Activated naive CD4-positive, alpha-beta T cell treated with anti-CD3 and anti-CD28 coated beads, Interleukin-2, amount 50 U/mL, for 16 hours (primary cell): ENCODE measurements at regions not wholly inside any gene's neighbourhood (a gene's known extent, or its start where the extent isn't known, plus 50 kb on each side); places are given as distances from the start of the nearest gene placed in this dataset.

Experiments used
- DNase-seq: peaks from one replicate; pipeline ENCODE4 v3.0.0-alpha.2; 2020

DNA sequence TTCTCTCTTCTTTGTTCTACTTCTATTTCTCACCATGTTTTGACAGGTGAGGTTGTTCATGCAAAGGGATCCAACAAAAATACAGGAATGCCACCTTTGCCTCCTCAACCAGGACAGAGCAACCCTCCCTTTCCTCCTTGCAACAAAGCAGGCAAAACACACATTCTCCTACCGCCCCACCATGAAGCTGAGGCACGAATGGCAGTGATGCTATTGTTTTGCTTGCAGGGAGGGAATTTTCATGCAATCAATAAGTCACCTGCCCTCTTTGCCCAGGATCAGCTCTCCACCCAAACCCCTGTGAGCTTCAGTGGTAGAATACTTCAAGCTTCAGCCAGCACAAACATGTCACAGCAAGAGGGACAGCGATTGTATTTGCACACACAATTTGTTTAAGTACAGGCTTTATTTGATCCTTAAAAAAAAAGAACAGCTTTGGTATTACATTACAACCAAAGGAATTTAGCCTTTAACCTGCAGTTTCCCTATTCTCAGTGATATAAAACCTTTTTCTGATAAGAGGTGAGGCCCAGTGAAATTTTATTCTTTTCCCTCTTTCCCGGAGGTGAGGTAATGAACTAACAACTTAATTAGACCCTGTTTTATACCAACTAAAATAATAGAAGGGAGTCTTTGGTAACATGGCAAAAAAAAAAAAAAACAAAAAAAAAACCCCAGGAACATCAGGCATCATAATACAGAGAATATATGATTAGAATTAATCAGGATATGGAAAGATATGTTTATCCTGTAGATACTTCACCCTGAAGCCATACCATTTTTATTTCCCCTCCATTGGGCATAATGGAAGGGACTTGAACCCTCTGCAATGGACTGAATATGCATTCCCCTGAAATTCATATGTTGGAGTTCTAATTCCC lies 87.0 kb upstream of the EEA1 start:
- no peak for DNase-seq

DNA sequence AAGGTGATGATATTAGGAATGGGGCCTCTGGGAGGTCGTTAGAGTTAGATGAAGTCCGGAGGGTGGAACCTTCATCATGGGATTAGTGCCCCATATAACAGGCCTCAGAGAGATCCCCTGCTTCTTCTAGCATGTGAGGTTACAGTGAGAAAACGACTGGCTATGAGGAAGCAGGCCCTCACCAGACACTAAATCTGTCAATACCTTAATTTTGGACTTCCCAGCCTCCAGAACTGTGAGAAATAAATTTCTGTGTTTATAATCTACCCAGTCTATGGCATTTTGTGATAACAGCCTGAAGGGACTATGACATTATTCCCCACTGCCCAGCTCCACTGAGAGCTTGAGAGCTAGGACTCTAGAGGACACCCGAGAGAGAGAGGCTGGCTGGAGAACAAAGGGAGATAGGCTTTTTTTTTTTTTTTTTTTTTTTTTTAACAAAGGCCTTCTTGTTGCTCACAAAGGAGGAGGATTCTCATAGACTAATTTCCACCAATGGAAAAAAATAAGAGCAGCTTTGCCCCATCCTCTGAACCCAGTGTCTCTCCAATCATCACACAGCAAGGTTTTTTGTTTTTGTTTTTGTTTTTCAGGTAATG lies 87.8 kb upstream of the EEA1 start:
- DNase-seq: no peak

DNA sequence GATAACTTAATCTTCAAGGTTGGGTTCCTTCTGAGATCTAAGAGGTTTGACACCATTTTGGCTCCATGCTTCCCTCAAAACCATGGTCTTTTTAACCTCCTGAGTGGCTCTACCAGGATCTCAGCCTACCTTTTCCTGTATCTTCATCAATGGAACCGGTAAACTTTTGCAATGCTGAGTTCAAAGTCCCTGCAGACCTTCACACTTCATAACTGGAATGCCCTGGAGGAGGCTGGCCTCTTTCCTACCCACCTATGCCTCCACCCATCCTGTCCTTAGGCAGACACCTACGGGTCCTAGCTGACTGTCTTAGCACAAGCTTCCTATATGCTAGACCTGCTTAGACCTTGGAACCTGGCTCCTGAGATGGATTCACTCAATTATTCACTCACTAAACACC lies 89.5 kb upstream of the EEA1 start:
- no peak for DNase-seq

DNA sequence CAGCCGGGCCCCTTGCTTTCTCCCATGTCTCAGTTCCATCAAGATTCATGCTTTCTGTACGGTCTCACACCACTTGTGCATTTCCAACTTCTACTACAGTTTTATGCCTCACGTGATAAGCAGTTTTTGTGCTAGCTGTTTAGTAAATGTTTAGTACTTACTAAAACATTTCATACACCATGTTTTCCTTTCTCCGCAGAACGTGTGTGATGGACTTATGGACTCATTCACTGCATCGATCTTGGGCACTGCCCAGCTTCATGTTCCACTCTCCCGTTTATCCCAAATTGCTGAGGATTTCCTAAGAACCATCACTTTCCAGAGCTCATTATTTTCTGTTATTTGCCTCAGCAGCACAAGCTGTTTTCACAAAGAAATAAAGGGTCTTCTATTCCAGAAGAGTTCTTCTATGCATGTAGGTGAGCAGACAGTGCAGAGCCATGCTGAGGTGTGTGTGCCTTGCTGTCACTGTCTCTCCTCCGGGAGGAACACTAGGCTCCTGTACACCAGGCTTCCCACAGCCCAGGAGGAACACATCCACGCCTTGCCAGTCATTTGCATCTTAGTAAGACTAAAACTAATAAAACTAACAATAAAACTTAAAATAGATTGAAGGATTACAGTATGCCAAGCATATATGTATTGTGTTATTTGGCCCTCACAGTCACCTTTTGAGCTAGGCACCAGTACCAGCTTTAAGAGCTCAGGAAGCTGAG lies 90.3 kb upstream of the EEA1 start:
- DNase-seq: no peak

DNA sequence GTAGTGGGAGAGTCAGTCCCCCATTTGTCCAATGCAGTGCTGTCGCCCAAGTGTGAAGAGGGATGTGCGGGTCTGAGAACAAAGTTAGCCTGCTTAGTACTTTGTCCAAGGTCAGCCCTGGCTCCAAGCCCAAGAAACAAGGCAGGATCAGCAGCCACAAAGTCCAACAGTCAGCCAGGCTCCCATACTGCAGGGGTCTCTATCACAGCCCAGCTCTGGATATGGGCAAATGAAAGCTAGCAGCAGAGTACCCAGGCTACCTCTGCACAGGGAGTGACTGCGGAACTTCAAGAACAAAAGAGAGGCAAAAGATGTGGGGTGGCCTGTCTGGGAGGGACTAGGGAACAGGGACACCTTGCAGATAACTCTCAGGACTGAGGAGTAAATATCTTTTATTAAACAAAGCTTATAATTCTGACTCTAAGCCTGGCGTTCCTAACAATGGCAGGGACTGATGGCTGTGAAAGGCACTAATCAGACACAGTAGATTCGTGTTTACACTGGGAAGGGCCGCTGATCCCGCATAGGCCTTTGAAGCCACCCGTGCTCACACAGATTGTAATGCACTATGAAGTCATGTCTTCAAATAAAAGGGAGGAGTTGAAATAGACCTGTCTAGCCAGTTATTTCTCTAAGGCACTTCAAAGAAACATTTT lies 91.0 kb upstream of the EEA1 start:
- DNase-seq: no peak

DNA sequence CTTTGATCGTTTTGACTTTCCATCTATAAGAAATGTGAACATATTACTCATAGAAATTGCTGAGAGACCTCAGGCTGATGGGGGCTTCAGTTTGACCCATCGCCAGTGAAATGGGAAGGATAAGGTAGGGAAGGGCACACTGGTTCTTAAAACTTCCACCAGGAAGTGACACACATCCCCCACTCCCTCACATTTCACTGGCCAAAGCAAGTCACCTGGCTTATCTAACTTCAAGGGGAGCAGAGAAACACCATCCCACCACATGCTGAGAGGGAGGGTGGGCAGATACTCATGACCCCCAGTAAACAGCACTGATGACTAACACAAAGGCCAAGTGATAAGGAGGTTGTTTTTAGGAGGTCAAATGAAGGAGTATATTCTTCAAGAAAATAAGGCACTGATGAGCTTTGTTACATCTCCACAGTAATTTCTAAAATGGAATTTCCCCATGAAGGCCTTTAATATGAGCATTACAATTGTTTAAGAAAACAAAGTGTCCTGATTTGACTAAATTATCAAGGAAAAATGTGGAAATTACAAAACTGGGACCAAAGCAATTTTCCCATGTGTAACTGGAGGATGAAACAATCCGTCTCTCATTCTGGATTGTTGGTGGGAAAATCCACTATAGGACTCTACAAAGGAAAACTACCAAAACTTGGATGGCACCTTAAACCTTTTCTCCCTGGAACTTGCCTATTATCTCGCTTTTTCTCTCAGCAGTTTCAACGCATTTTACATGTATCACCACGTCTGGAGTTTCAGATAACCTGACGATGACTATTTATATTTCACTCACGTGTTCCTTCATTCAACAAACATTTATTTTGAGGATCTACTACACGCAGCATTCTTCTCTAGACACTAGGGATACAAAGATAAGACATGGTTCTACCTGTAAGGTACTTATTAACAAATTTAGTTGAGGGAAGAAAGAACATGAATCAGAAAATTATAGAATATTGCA lies 91.8 kb upstream of the EEA1 start:
- no peak for DNase-seq

DNA sequence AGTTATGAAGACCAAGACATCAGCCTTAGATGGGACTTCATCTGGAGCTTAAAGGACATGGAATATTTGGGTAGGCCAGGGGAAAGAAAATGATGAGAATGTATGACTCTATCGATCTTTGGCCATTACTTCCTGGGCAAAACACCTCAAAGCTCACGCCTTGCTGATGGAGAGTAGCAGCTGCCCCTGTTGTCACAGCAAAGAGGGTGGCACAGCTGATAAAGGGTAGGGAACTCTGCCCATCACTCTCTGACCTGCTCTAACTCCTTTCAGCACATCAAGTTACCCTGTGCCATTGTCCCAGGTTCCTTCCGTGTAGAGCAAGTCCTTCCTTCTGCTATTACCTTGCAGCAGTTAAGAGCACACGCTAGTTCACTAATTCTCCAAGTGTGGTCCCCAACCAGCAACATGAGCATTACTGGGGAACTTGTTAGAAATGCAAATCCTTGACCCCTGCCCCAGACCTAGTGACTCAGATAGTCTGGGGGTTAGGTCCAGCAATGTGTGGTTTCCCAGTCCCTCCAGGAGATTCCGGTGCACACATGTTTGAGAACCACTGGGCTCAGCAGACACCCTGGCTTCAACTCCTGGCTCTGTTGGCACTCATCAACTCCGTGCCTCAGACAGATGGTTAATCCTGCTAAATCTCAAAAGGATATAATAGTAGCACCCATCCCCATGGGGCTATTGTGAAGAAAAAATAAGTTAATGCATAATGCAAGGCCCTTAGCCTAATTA lies 93.7 kb upstream of the EEA1 start:
- no peak for DNase-seq

DNA sequence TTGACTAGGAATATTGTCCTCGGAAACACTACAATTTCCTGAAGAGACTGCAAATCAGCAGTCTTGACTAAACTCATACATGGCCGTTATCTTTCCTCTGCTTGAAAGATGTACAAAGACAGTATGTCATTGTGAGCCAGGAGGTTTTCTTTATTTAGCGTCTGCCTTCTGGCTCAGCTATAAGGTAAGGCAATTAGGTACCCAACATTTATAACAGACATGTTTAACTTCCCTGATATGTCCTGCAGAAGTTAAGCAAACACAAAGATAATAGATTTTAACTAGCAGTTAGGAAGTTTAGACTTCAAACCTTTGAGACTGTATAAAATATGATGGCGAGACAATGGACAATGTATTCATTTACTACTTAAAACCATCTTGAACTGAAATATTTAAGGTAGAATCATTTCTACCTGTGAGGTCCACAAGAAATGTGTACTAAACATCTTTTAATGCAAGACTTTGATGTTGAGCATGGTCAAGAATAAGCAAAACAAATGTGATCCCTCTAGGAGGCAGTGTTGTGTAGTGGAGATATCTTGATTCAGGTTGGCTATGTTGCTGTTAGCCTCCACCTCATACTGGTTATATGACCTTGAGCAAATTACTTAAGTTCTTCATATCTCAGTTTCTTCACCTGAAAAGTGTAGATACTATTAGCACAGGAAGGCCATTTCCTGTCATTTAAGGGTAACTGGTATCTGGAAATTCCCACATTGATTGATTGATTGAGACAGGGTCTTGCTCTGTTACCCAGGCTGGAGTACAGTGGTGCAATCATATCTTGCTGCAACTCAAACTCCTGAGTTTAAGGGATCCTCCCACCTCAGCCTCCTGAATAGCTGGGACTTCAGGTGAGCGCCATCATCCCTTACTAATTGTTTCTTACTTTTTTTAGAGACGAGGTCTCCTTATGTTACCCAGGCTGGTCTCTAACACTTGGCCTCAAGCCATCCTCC lies 96.3 kb upstream of the EEA1 start:
- no peak for DNase-seq

DNA sequence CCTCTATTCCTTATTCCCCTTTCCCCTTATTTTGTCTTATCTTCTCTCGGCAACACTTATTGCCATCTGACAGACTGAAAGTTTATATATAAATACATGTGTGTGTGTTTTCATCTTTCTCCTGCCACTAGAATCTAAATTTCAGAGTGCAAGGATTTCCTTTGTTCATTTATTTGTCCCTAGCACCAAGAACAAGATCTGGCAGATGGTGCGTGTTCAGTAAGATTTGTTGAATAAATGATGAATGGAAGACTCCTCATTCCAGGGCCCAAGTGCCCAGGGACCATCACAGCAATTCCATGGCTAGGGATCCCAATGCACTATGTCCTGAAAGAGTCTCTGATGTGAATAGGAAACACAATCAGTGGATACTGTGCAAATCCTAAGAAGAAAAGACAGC lies 97.9 kb upstream of the EEA1 start:
- DNase-seq: no peak

DNA sequence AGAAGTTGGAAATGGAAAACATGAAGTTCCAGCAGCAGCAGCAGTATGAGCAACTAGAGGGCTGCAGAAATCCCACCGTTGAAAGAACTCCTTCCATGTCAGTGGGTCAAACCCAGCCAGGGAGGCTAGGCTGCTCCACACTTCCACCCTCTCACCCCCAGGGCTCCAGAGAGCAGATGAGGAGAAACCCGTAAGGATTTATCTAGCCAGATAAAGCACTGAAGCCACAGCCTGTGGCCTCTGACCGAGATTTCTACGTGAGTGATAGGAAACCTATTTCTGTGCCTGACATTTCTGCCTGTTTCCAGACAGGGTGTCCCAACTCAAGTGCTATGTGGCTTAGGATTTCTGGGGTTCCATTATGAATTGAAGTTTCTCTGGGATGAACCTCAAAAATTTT lies 100.0 kb upstream of the EEA1 start:
- no peak for DNase-seq

DNA sequence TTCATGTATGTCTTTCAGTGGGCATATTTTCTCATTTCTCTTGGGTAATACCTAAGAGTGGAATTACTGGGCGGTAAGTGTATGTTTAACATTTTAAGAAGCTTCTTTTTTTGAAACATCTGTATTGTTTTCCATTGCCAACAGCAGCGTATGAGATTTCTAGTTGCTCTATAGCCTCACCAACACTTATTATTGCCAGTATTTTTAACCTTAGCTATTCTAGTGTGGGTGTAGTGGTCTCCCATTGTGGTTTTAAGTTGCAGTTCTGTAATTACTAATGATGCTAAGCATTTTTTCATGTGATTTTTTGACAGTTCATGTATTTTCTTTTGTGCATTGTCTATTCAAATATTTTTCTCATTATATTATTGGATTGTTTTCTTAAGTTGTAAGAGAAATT lies 101.9 kb upstream of the EEA1 start:
- no peak for DNase-seq

DNA sequence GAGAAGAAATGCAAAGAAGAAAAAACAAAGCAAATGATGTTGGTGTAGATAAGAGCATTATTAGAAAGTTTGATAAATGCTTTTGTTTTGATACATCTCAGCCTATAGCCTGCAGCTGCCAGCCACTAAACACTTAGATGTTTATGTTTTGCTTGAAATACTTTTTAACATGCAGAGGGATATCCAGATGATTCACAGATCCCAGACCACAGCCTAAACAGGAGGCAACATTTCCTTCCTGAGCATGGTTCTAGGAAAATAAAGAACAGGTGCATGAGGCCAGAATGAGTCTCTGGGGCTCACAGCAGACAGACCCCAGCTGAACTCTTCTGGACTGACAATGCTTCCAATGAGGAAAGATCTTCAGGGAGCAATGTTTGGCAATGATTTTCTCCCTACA lies 103.7 kb upstream of the EEA1 start:
- DNase-seq: no peak

DNA sequence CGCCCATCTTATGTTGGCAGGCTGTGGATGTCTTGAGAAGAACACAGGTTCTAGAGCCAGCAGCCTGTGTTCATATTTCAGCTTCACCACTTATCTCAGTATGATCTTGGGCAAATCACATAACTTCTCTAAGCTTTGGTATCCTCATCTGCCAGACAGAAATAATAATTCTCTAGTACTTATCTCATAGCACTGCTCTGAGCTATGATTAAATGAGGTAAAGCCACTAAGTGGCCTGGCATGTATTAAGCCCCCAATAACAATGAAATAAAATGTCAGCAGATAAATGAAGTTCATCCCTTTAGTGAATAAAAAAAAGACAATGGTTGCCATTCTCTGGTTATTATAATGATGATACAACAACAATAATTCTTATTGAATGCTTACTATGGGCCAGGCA lies 104.9 kb upstream of the EEA1 start:
- no peak for DNase-seq

DNA sequence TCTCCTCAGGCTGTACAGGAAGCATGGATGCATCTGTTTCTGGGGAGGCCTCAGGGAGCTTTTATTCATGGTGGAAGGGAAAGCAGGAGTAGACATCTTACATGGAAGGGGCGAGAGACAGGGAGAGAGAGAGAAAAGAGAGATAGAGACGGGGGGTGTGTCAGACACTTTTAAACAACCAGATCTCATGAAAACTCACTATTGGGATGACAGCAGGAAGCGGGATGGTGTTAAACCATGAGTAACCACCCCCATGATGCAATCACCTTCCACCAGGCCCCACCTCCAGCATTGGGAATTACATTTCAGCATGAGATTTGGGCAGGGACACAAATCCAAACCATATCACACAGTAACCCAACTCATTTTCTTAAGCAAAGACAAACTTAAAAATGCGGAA lies 110.0 kb upstream of the EEA1 start:
- no peak for DNase-seq

DNA sequence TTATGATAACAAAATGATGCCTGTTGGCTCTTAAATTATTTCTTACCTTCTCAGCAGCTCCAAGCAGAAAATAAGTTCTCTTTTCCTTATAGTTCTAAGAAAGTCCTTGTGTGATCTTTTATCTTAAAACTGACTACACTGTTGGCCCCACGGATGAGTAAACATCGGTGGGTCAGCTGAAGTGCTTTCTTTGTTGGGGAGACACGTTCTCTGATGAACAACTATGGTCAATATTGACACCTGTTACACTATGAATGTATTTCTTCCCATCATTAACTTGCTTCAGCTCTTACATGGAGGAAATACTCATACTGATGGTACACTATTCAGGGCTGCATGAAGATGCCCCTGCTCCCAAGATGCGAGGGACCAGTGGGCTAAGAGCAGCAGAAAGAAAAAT lies 110.8 kb upstream of the EEA1 start:
- no peak for DNase-seq

DNA sequence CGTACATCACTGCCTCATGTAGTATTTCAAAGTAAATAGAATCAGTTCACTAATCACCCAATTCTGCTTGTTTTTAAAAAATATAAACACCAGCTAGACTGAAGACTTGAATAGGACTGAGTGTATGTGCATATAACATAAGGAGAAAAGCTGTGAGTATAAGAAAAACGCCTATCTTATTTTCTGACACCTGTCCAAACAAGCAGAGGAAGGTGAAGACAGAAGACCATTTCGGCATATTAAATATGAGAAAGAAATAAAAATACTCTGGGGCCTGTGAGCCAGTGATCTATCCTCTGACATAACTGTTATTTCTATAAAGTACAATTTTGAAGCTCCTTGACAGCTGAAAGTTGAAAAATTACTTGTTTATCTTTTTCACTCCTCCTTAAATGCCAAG lies 111.3 kb upstream of the EEA1 start:
- no peak for DNase-seq

DNA sequence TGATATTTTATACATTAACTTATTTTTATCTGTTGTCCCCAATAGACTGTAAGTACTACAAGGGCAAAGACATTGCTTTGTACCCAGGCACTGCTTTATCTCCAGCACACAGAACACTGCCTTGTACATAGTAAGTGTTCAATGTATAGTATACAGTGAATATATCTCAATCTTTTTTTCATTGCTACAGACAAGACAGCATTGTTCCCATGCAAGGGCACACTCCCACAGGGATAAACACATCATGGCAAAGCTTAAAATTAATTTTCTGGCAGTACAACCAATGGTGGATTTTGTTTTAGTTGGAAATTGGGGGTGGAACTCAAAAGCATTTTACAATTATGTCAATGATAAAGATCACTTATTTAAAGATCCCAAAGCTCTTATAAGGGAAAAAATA lies 112.3 kb upstream of the EEA1 start:
- no peak for DNase-seq

DNA sequence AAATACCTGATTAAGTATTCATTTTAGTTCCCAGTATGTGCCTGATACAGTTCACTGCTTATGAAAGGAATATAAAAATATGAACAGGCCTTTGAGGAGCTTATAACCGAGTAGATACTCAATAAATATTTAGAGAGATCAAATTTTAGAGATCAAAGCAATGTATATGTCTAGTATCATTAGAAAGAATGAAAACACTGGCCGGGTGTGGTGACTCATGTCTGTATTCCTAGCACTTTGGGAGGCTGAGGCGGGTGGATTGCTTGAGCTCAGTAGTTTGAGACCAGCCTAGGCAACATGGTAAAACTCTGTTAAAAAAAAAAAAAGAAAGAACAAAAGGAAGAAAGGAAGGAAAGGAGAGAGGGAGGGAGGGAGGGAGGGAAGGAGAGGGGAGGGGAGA lies 113.2 kb upstream of the EEA1 start:
- DNase-seq: no peak

DNA sequence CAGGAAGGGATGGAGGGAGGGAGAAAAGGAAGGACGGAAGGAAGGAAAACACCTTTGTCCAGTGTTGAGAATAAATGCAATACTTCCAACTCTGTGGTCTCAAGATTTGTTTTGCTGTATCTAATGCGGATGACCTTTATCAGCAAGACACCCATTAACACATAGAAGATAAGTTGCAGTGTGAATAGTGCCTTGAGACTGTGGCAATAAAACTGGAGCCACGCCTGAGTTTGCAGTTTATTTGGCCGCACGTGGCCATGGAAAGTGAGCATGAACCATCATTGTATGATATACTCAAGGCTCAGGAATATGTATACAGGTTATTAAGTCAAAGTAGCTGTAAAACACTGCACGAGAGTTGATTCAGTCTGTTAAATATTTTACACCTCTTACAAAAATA lies 113.6 kb upstream of the EEA1 start:
- no peak for DNase-seq

DNA sequence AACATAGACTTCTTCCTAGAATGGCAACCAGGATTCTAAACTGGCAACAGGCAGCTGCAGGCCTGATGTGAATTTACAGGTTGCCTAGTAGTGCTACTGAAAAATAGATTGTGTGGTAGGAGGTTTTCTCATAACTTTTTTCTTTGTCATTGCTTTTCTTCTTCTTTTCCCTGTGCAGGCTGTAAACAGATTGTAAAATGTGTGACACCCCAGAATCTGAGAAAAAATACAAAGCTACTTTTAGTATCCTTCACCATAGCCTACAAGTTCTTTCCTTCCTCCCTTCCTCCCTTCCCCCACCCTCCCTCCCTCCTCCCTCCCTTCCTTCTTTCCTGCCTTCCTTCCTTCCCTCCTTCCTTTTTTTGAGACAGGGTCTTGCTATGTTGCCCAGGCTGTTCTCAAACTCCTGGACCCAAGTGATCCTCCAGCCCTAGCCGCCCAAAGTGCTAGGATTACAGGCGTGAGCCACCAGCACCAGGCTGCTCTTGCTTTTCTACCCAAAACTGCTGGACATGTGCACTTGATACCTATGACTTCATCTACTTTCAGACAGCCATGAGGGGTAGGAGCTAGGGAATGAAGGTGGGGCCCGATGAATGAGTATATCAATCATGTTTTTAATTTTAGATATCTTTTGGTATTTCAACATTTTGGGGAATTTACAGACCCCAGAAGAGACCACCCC lies 114.2 kb upstream of the EEA1 start:
- no peak for DNase-seq
